SHP77 treated with DMSO at 0.1 percent for 48 hours (cell line): ENCODE measurements at regions not wholly inside any gene's neighbourhood (a gene's known extent, or its start where the extent isn't known, plus 50 kb on each side); places are given as distances from the start of the nearest gene placed in this dataset.
"Not testable (repeated sequence)": the region's sequence is repeated elsewhere in the genome, so short reads cannot be mapped to it uniquely, and the experiment has no call there.

Source experiments
- DNase-seq: peaks from one replicate; lab custom pipeline; 2025; lab: John Stamatoyannopoulos, UW

- DNase-seq, result no peak
Observed at GRCh38 chr6:110558575-110558974, 82.2 kb upstream of the SLC22A16 start.

GRCh38 chr6:110557199-110557598 is 80.8 kb upstream of the SLC22A16 start:
- no peak for DNase-seq

- no peak for DNase-seq
Observed at GRCh38 chr6:110556317-110557110, 80.1 kb upstream of the SLC22A16 start.

GRCh38 chr6:110554966-110555460 is 78.6 kb upstream of the SLC22A16 start:
- DNase-seq, result no peak

- no peak for DNase-seq
Observed at GRCh38 chr6:110554441-110554840, 78.0 kb upstream of the SLC22A16 start.

DNA sequence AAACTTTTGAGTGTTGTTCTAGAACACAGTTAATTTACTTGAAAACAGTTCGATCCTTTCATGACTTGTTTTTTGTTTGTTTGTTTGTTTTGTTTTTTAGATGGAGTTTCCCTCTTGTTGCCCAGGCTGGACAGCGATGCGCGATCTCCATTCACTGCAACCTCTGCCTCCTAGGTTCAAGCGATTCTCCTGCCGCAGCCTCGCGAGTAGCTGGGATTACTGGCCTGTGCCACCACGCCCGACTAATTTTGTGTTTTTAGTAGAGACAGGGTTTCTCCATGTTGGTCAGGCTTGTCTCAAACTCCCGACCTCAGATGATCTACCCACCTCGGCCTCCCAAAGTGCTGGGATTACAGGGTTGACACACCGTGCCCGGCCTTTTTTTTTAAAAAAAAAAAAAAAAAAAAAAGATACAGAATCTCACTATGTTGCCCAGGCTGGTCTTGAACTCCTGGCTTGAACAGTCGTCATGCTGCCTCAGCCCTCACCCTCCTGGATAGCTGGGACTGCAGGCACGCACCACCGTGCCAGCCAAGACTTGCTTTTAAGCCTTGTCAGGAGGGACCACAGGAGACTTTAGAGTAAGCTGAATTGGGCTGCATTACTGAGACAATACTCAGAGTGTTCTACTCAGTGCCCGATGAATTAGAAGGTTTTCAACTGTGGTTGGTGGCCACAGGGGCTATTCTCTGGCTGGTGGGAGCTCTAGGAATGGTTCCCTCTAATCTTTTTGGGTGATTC is 76.7 kb upstream of the SLC22A16 start:
- DNase-seq, result no peak

DNA sequence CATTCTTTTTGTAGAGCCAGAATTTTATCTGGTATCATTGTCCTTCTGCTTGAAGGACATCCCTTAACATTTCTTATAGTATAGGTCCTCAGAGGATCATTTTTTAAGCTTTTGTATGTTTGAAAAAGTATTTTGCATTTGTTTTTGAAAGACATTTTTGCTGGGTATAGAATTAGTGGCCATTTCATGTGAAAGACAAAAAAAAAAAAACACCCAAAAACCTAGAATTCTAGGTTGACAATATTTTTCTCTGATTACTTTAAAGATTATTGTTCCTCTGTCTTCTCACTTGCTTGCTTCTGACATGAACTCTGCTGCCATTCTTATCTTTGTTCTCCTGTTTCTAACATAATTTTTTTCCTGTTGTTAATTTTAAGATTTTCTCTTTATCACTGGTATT is 75.7 kb upstream of the SLC22A16 start:
- no peak for DNase-seq

DNA sequence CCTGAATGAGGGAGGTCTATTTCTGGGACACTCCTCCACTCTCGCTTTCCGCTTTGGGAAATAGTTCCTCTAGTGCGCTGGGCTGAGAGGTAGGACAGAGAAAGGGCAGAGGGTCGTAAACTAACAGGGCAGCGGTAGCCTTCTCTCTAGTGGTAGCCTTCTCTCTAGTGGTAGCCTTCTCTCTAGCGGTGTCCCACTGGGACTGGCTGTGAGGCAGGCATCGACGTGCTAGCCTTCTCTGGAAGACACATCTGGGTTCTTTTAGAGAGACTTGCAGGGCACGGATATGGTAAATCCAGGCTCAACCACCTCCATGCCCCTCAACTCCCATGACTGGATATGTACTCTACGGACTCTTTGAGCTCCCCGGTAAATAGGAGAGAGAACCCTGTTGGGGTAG is 74.7 kb upstream of the SLC22A16 start:
- no peak for DNase-seq

GRCh38 chr6:110550353-110550752 is 73.9 kb upstream of the SLC22A16 start:
- DNase-seq, result no peak

- no peak for DNase-seq
Observed at GRCh38 chr6:110549277-110549676, 72.9 kb upstream of the SLC22A16 start.

- DNase-seq, result no peak
Observed at GRCh38 chr6:110548110-110548847, 71.9 kb upstream of the SLC22A16 start.

GRCh38 chr6:110547266-110547964 is 71.0 kb upstream of the SLC22A16 start:
- DNase-seq, result no peak

- no peak for DNase-seq
Observed at GRCh38 chr6:110545081-110545872, 68.9 kb upstream of the SLC22A16 start.

DNA sequence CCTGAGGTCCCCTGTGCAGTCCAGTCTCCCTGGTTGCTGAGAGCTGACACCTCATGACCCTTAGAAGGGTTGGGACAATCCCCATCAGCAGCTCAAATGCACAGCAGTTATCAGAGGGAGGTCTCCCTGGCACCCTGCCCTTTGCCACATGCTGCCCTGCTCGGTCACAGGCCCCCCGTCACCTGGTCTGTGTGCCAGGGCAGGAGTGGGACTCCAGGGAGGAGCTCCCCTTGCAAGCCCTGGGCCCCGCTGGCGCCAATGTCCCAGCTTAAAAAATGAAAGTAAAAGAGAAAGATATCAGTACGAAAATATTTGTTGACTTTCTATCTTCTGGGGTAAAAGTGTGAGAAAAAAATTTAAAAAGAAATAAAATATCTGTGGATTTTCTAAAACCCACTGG is 68.1 kb upstream of the SLC22A16 start:
- DNase-seq, result no peak

- no peak for DNase-seq
Observed at GRCh38 chr6:110543106-110543505, 66.7 kb upstream of the SLC22A16 start.

DNA sequence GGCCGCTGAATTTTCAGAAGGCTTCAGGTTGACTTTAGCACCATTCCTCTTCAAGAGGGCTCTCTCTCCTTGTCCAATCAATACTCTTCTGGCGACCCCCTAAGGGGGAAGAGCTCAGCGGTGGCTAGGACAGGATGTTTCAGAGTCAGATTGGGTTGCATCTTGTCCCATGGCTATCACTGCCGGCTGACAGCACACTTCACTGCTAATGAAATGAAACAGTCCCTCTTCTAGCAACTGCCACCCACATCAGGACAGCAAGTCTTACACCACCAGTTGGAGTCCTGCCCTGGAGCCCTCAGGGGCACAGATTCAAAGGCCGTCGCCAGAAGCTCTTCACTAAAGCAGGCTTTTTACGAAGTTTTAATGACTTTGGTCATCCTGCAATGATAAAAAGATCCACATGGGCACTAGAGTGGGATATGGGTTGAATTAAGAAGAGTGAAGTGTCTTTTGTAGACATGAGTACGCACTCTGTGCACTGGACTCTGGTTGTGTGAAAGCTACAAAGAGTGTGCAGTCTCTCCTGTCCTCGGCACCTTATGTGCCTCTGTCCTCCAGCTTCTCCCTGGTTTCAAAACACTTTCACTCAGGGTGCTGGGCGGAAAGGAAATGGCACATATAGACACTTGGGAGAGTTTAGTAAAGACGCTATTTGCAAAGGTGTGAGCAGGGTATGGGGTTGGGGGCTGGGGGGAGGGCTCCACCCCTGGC is 66.1 kb upstream of the SLC22A16 start:
- no peak for DNase-seq

DNA sequence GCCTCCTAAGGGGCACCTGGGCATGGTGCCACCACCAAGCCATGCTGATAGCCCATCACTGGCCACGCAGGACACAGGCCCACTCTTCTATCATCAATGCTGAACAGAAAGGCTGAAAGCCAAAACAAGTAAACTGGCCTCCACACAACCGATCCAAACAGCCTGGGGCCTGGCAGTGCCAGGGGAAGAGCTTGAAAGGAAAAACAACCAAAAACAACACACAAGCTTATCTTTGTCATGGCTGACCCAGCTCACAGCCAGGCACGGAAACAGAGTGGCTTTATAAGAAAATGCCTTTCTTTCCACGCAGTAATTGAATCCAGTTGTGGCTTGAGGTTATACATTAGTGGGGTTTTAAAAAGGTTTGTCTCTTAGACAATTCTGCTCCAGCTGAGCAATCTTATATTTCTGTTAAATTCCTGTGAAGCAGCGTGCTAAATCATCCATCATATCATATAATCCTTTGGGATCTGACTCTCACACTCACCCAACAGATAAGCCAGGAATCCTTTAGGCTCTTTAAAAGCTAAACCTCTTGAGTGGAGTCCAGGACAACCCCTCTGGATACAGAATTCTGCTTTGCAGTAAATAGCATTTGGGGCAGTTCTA is 65.4 kb upstream of the SLC22A16 start:
- DNase-seq, result no peak

DNA sequence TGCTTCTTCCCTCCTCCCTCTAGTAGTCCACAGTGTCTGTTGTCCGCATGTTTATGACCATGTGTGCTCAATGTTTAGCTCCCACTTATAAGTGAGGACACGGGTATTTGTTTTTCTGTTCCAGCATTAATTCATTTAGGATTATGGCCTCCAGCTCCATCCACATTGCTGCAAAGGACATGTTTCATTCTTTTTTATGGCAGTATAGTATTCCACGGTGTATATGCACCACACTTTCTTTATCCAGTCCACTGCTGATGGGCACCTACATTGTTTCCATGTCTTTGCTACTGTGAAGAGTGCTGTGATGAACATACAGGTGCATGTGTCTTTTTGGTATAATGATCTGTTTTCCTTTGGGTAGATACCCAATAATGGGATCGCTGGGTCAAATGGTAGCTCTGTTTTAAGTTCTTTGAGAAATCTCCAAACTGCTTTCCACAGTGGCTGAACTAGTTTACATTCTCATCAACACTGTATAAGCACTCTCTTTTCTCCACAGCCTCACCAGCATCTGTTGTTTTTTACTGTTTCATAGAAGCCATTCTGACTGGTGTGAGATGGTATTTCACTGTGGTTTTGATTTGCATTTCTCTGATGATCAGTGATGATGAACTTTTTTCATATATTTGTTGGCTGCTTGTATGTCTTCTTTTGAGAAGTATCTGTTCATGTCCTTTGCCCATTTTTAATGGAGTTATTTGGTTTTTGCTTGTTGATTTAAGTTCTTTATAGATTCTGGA is 63.0 kb upstream of the SLC22A16 start:
- DNase-seq, result not testable (repeated sequence)

GRCh38 chr6:110538416-110539160 is 62.2 kb upstream of the SLC22A16 start:
- no peak for DNase-seq
